GM13976 (cell line): ENCODE measurements at regions not wholly inside any gene's neighbourhood (a gene's known extent, or its start where the extent isn't known, plus 50 kb on each side); places are given as distances from the start of the nearest gene placed in this dataset.

Experiments used
- DNase-seq: peaks from one replicate; pipeline ENCODE4 v3.0.0; 2012; ENCODE audit warnings: low spot score
- in situ Hi-C: fragments of 300-500 bp; cut with MboI; formaldehyde crosslinking; loops from one replicate; pipeline ENCODE4 v1.12.0; 2022; ENCODE audit warnings: low sequenced_read_pairs, mixed read lengths, inconsistent platforms; ENCODE audit not compliant: unreplicated experiment
- TF ChIP-seq, protein P1 (sequence below): IDR thresholded peaks from 2 replicates; pipeline ENCODE4 v1.5.1; 2012; ENCODE audit warnings: borderline replicate concordance, mild to moderate bottlenecking; ENCODE audit not compliant: insufficient read depth; ENCODE audit errors: extremely low read depth, missing control alignments, control extremely low read depth

DNA sequence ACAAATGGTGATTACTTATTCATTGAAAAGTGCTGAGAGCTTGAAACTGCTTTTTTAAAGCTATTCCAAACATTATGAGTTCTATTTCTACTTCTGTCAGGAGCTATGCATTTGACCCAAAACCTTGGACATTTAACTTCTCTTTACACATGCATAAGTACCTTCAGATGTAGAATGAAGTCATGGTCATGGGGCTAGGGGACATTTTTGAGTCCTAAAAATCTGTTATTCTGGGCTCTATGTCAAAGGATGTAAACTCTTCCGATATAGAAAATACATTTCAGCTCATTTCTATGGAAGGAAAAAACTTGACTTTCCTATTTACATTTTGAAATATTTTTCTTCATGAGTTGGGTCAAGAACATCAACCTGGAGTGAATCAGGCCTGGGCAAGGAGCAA, 179.5 kb upstream of the CXCL12 start:
- in situ Hi-C loops: no loop called here
- TF ChIP-seq, protein P1, sequence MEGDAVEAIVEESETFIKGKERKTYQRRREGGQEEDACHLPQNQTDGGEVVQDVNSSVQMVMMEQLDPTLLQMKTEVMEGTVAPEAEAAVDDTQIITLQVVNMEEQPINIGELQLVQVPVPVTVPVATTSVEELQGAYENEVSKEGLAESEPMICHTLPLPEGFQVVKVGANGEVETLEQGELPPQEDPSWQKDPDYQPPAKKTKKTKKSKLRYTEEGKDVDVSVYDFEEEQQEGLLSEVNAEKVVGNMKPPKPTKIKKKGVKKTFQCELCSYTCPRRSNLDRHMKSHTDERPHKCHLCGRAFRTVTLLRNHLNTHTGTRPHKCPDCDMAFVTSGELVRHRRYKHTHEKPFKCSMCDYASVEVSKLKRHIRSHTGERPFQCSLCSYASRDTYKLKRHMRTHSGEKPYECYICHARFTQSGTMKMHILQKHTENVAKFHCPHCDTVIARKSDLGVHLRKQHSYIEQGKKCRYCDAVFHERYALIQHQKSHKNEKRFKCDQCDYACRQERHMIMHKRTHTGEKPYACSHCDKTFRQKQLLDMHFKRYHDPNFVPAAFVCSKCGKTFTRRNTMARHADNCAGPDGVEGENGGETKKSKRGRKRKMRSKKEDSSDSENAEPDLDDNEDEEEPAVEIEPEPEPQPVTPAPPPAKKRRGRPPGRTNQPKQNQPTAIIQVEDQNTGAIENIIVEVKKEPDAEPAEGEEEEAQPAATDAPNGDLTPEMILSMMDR: no peak
- DNase-seq: no peak

DNA sequence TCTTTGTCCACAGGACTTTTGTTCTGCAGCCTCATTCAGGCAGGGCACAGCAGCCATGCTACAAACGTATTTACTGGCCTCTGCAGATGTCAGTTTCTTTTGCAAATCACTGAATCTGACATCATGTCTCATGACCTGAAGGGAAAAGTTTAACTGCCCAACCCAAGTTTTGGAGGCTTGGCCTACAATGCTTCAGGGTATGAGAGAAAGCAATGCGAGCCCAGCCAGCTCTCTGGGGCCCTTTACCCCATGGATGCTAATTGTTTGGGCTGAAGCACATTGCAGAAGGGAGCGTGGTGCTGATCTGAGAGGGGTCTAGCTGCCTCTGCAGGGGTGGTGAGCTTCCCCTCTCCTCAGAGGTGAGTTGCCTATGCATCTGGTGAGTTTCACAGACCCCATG, 179.9 kb upstream of the CXCL12 start:
- in situ Hi-C loops: no loop called here
- DNase-seq: no peak
- TF ChIP-seq, protein P1: no peak

GRCh38 chr10:44566786-44567185, 181.9 kb upstream of the CXCL12 start:
- TF ChIP-seq, protein P1: no peak
- DNase-seq: no peak
- in situ Hi-C loops: no loop called here

DNA sequence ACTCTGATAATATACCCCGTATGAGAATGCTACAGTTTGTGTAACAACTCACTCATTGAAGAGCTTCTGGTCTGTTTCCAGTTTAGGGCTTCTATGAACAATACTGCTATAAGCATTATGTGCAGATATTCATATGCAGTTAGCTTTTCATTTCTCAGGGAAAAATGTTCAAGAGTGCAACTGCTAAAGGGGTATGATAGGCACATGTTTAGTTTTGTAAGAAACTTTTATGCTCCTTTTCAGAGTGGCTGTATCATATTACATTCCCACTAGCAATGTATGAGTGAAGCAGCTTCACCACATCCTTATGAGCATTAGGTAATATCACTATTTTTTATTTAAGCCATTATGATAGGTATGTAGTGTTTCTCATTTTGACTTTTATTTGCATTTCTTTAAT, 182.6 kb upstream of the CXCL12 start:
- in situ Hi-C loops: no loop called here
- no peak for DNase-seq
- TF ChIP-seq, protein P1: no peak

GRCh38 chr10:44569193-44570091, 184.5 kb upstream of the CXCL12 start:
- in situ Hi-C loops: no loop called here
- DNase-seq: no peak

DNA sequence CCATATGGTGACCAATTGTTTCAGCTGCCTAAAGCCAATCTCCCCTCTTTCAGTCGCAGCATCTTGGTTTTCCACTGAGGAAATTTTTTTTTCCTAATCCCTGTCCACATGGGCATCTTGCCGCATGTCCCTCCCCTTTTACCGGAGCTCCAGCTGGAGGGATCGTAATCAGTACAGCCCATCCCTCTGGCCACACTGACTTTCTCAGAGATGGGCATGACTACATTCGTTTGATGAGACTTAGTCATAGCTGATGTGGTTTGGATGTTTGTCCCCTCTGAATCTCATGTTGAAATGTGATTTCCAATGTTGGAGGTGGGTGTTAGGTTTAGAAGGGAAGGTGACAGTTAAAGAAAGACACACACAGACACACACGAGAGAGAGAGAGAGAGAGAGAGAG, 186.8 kb upstream of the CXCL12 start:
- TF ChIP-seq, protein P1: no peak
- DNase-seq: no peak
- in situ Hi-C loops: no loop called here

More at GRCh38 chr10:44569193-44570091, 184.5 kb upstream of the CXCL12 start:
- TF ChIP-seq, protein P1: no peak

GRCh38 chr10:44572146-44572545, 187.2 kb upstream of the CXCL12 start:
- in situ Hi-C loops: no loop called here
- no peak for DNase-seq
- TF ChIP-seq, protein P1: no peak
